CD14-positive monocyte (primary cell): ENCODE measurements at regions not wholly inside any gene's neighbourhood (a gene's known extent, or its start where the extent isn't known, plus 50 kb on each side); places are given as distances from the start of the nearest gene placed in this dataset.

Experiments
- DNase-seq, 3 donors: peaks; one replicate each; pipeline ENCODE4 v3.0.0-alpha.2; 2011 to 2022
- H2AFZ ChIP-seq: 2 replicates; pipeline ENCODE4 v1.6.0; 2012; ENCODE audit warnings: mild to moderate bottlenecking, low read depth, low read length, inconsistent platforms; ENCODE audit not compliant: insufficient read depth, poor library complexity, severe bottlenecking
- H3K27ac ChIP-seq, 2 donors: 1 replicate in 1 of 2; 2 replicates in 1 of 2; pipeline ENCODE4 v1.5.1; 2012 to 2013; ENCODE audit warnings: low read length in 2 of 2, control low read depth in 1 of 2, inconsistent platforms in 1 of 2, low read depth in 1 of 2, mild to moderate bottlenecking in 1 of 2
- H3K27me3 ChIP-seq, 2 donors: one replicate each; pipeline versions ENCODE4 v1.6.0 to v1.6.1; 2011 to 2013; ENCODE audit warnings: low read length in 2 of 2; ENCODE audit not compliant: control insufficient read depth in 2 of 2, insufficient read depth in 2 of 2
- H3K36me3 ChIP-seq, 2 donors: replicated peaks in 1 of 2; 1 replicate in 1 of 2; 2 replicates in 1 of 2; pipeline versions ENCODE4 v1.5.1 to v1.6.1; 2012 to 2013; ENCODE audit warnings: low read length in 2 of 2, control low read depth in 1 of 2, inconsistent platforms in 1 of 2, mild to moderate bottlenecking in 1 of 2; ENCODE audit not compliant: insufficient read depth in 2 of 2, control insufficient read depth in 1 of 2
- H3K4me1 ChIP-seq, 2 donors: 1 replicate in 1 of 2; 2 replicates in 1 of 2; pipeline versions ENCODE4 v1.5.1 to v1.6.1; 2012 to 2013; ENCODE audit warnings: low read length in 2 of 2, control low read depth in 1 of 2, inconsistent platforms in 1 of 2, mild to moderate bottlenecking in 1 of 2, moderate library complexity in 1 of 2; ENCODE audit not compliant: insufficient read depth in 2 of 2, control insufficient read depth in 1 of 2
- H3K4me2 ChIP-seq: replicated peaks from 2 replicates; pipeline ENCODE3; 2012; ENCODE audit warnings: low read length, moderate library complexity, mild to moderate bottlenecking; ENCODE audit not compliant: poor library complexity, severe bottlenecking; ENCODE audit errors: extremely low read depth
- H3K4me3 ChIP-seq, 3 experiments: fragments of 200-600 bp in 1 of 3; sonication (generic) in 1 of 3; replicated peaks in 1 of 3; 1 replicate in 2 of 3; 2 replicates in 1 of 3; pipeline ENCODE4 v1.5.1; 2011 to 2013; ENCODE audit warnings: low read length in 3 of 3, mild to moderate bottlenecking in 3 of 3, control low read depth in 2 of 3, low read depth in 2 of 3, inconsistent platforms in 1 of 3, moderate library complexity in 1 of 3
- H3K79me2 ChIP-seq: 2 replicates; pipeline ENCODE4 v1.6.0; 2012; ENCODE audit warnings: mild to moderate bottlenecking, control low read depth, inconsistent platforms, low read length, moderate library complexity; ENCODE audit not compliant: insufficient read depth
- H3K9ac ChIP-seq: 2 replicates; pipeline ENCODE4 v1.6.0; 2017; ENCODE audit warnings: low read length, mild to moderate bottlenecking; ENCODE audit not compliant: insufficient read depth, poor library complexity, severe bottlenecking
- H3K9me3 ChIP-seq, 2 donors: replicated peaks in 1 of 2; 1 replicate in 1 of 2; 2 replicates in 1 of 2; pipeline versions ENCODE4 v1.5.1 to v1.6.1; 2012 to 2013; ENCODE audit warnings: low read length in 2 of 2, control low read depth in 1 of 2; ENCODE audit not compliant: control insufficient read depth in 1 of 2, insufficient read depth in 1 of 2
- H4K20me1 ChIP-seq: 2 replicates; pipeline ENCODE4 v1.6.0; 2012; ENCODE audit warnings: mild to moderate bottlenecking, low read length, control low read depth, moderate library complexity; ENCODE audit not compliant: insufficient read depth
- H3K27ac Mint-ChIP-seq, 7 donors: one replicate each; pipeline ENCODE4 v1.8.0; 2020; ENCODE audit warnings: mild to moderate bottlenecking in 7 of 7, mixed read lengths in 7 of 7, moderate library complexity in 6 of 7, inconsistent platforms in 2 of 7
- H3K27me3 Mint-ChIP-seq, 3 donors: one replicate each; pipeline ENCODE4 v1.8.0; 2021 to 2022; ENCODE audit warnings: low read depth in 3 of 3, mild to moderate bottlenecking in 3 of 3, mixed read lengths in 3 of 3, moderate library complexity in 3 of 3, inconsistent platforms in 1 of 3
- H3K36me3 Mint-ChIP-seq, 2 donors: one replicate each; pipeline ENCODE4 v1.8.0; 2020; ENCODE audit warnings: mixed read lengths in 2 of 2, inconsistent platforms in 1 of 2, mild to moderate bottlenecking in 1 of 2
- H3K4me1 Mint-ChIP-seq: one replicate; pipeline ENCODE4 v1.8.0; 2020; ENCODE audit warnings: mild to moderate bottlenecking, mixed read lengths
- H3K4me3 Mint-ChIP-seq, 2 donors: one replicate each; pipeline ENCODE4 v1.8.0; 2020; ENCODE audit warnings: mild to moderate bottlenecking in 2 of 2, mixed read lengths in 2 of 2, moderate library complexity in 1 of 2
- H3K9me3 Mint-ChIP-seq, 7 donors: one replicate each; pipeline ENCODE4 v1.8.0; 2020 to 2022; ENCODE audit warnings: mixed read lengths in 7 of 7, mild to moderate bottlenecking in 6 of 7, moderate library complexity in 6 of 7, inconsistent platforms in 2 of 7
- WGBS: methylation state at CpG from one replicate; pipeline ENCODE4 v1.1.5; 2013; ENCODE audit warnings: missing lambda C conversion rate; ENCODE audit not compliant: insufficient coverage; 5-methylcytosine and 5-hydroxymethylcytosine counted together
- intact Hi-C, 2 donors: fragments of 100-400 bp; cut with micrococcal nuclease; formaldehyde crosslinking; loops; one replicate each; pipeline versions ENCODE4 v1.15.0 to v1.15.1; 2023
- TF ChIP-seq, protein P1 (sequence below): fragments of 200-600 bp; IDR thresholded peaks from one replicate; pipeline ENCODE4 v1.8.0; 2022; ENCODE audit warnings: antibody characterized with exemption, mild to moderate bottlenecking

DNA sequence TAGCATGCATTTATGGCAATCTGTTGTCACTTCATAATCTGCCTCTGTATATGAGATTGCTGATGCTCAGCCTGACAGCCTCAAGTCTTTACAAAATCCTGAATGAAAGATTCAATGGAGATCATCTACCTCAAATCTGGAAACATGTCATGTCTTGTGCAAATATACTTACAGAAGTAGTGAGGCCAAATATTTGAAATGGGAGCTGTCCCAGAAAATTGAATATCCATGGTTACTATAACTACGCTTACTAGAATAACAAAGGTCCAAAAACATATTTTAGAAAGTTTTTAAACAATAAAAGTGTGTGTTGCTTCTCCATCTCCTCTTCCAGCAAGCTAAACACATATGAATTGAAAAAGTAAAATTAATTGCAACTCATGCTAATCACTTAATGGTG lies 133.2 kb upstream of the DPH6 start:
- no CpG with 5 or more reads among the region's 1 CpG for WGBS
- Mint-ChIP-seq H3K36me3 (no peaks in the 10 kb centered on the region), H3K27me3 (no peaks in the 10 kb centered on the region), H3K4me1 (no peaks in the 10 kb centered on the region), H3K9me3 (peaks cover 0 to 3% (median 0%) of the 10 kb centered on the region in 7 donors), H3K4me3 (no peak overlapping the region), H3K27ac (no peak overlapping the region)
- H2AFZ ChIP-seq = no peak overlapping the region
- H3K9me3 ChIP-seq = no peaks in the 10 kb centered on the region
- TF ChIP-seq, protein P1, sequence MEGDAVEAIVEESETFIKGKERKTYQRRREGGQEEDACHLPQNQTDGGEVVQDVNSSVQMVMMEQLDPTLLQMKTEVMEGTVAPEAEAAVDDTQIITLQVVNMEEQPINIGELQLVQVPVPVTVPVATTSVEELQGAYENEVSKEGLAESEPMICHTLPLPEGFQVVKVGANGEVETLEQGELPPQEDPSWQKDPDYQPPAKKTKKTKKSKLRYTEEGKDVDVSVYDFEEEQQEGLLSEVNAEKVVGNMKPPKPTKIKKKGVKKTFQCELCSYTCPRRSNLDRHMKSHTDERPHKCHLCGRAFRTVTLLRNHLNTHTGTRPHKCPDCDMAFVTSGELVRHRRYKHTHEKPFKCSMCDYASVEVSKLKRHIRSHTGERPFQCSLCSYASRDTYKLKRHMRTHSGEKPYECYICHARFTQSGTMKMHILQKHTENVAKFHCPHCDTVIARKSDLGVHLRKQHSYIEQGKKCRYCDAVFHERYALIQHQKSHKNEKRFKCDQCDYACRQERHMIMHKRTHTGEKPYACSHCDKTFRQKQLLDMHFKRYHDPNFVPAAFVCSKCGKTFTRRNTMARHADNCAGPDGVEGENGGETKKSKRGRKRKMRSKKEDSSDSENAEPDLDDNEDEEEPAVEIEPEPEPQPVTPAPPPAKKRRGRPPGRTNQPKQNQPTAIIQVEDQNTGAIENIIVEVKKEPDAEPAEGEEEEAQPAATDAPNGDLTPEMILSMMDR = no peak
- H3K9ac ChIP-seq = no peak overlapping the region
- H4K20me1 ChIP-seq = no peaks in the 10 kb centered on the region
- H3K4me2 ChIP-seq = no peak overlapping the region
- no peaks in the 10 kb centered on the region for H3K27me3 ChIP-seq
- no peak overlapping the region for H3K4me3 ChIP-seq
- no peaks in the 10 kb centered on the region for H3K4me1 ChIP-seq
- no peak overlapping the region for H3K27ac ChIP-seq
- no peaks in the 10 kb centered on the region for H3K79me2 ChIP-seq
- DNase-seq = no peak
- intact Hi-C loops = no loop called here
- no peaks in the 10 kb centered on the region for H3K36me3 ChIP-seq

DNA sequence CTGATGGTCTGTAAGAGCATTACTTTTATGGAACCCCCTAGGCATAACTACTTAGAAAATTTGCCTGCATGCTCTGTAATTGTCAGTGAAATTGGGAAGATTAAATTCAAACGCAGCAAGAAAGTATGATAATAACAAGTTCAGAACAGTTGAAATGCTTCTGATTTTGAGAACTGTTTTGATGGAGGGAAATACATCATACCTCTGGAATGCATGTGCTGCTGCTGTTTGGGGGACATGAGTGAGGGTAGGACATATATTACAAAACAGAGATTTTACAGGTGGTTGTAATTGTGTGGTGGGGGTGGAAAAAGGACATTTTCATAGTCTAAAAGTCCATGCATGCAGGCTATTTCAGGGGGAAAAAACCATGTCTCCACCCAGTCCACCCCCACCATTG lies 135.0 kb upstream of the DPH6 start:
- H3K27ac Mint-ChIP-seq = no peak overlapping the region
- H3K27me3 ChIP-seq = no peaks in the 10 kb centered on the region

More for the DNA sequence above, 135.0 kb upstream of the DPH6 start:
- Mint-ChIP-seq H3K27me3 (peaks cover 0 to 3% (median 2%) of the 10 kb centered on the region in 3 donors), H3K4me3 (no peak overlapping the region), H3K36me3 (no peaks in the 10 kb centered on the region), H3K9me3 (peaks cover 0 to 3% (median 0%) of the 10 kb centered on the region in 7 donors), H3K4me1 (no peaks in the 10 kb centered on the region)
- no peaks in the 10 kb centered on the region for H3K36me3 ChIP-seq
- H3K4me1 ChIP-seq = no peaks in the 10 kb centered on the region
- no peak overlapping the region for H3K4me2 ChIP-seq
- H3K27ac ChIP-seq = no peak overlapping the region
- no peaks in the 10 kb centered on the region for H3K79me2 ChIP-seq
- 100% methylated on average over 1 of the region's 1 CpG for WGBS
- H3K9me3 ChIP-seq = no peaks in the 10 kb centered on the region
- intact Hi-C loops = no loop called here
- no peak overlapping the region for H3K9ac ChIP-seq
- no peaks in the 10 kb centered on the region for H4K20me1 ChIP-seq
- TF ChIP-seq, protein P1 = no peak
- DNase-seq = no peak
- H2AFZ ChIP-seq = no peak overlapping the region
- H3K4me3 ChIP-seq = no peak overlapping the region
